ENCODE measurements at regions not wholly inside any gene's neighbourhood (a gene's known extent, or its start where the extent isn't known, plus 50 kb on each side); places are given as distances from the start of the nearest gene placed in this dataset.
"Not testable (repeated sequence)": the region's sequence is repeated elsewhere in the genome, so short reads cannot be mapped to it uniquely, and the experiment has no call there.

DNA sequence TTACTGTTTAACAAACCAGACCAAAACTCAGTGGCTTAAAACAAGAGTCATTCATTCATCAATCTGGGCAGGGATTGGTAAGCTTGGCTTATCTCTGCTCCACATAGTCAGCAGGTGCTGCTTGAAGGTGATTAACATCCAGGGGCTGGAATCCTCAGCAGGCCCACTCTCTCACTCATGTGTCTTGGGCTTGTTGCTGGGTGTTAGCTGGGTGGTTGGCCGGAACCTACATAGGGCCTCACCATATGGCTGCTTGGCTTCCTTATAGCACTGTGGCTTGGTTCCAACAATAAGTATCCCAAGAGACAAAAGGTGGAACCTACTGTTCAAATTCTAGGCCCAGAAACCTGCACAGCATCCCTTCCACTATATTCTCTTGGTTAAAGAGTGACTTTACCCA is 125.0 kb downstream of the RASGEF1B start:
- TF ChIP-seq, protein P1, sequence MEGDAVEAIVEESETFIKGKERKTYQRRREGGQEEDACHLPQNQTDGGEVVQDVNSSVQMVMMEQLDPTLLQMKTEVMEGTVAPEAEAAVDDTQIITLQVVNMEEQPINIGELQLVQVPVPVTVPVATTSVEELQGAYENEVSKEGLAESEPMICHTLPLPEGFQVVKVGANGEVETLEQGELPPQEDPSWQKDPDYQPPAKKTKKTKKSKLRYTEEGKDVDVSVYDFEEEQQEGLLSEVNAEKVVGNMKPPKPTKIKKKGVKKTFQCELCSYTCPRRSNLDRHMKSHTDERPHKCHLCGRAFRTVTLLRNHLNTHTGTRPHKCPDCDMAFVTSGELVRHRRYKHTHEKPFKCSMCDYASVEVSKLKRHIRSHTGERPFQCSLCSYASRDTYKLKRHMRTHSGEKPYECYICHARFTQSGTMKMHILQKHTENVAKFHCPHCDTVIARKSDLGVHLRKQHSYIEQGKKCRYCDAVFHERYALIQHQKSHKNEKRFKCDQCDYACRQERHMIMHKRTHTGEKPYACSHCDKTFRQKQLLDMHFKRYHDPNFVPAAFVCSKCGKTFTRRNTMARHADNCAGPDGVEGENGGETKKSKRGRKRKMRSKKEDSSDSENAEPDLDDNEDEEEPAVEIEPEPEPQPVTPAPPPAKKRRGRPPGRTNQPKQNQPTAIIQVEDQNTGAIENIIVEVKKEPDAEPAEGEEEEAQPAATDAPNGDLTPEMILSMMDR (IDR thresholded peaks at IDR 0.05; ENCODE audit: low read depth, low read length) = no peak

DNA sequence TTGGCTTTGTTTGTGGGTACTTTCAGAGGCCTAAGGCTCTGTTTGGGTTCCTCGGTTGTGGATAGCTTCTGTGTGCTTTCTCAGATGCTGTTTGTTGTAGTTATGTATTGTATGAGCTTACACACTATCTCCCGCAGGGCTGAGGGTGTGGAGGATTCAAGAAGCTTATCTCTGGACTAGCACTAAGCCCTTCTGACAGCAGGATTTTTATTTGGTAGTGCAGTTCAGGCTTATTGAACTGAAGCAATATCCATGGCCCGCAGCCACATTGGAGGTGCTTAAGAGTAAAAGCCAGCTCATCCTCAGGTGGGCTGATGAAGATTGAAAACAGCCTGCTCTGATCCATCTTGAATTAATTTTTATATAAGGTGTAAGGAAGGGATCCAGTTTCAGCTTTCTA is 128.2 kb downstream of the RASGEF1B start:
- H3K4me3 ChIP-seq (ENCODE audit: low read depth, low read length) = no peak overlapping the region
- TF ChIP-seq, protein P1 (IDR thresholded peaks at IDR 0.05; ENCODE audit: low read depth, low read length) = no peak

More for the DNA sequence above, 125.0 kb downstream of the RASGEF1B start:
- H3K4me3 ChIP-seq (ENCODE audit: low read depth, low read length) = no peak overlapping the region

DNA sequence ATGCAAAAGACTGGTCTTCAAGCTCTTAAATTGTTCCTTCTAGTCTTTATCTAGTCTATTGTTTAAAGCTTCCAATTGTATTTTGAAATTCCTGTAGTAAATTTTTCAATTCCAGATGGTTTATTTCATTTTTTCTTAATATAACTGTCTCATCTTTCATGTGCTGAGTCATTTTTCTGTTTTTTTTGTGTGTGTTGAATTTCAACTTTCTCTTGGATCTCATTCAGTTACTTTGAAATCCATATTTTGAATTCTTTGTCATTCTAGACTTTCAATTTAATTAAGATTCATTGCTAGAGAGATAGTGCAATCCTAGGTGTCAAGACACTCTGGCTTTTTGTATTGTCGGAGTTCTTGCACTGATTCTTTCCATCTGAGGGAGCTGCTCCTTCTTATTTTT is 128.0 kb upstream of the PRKG2 start:
- TF ChIP-seq, protein P1 (IDR thresholded peaks at IDR 0.05; ENCODE audit: low read depth, low read length) = no peak
- H3K4me3 ChIP-seq (ENCODE audit: low read depth, low read length) = no peak overlapping the region

DNA sequence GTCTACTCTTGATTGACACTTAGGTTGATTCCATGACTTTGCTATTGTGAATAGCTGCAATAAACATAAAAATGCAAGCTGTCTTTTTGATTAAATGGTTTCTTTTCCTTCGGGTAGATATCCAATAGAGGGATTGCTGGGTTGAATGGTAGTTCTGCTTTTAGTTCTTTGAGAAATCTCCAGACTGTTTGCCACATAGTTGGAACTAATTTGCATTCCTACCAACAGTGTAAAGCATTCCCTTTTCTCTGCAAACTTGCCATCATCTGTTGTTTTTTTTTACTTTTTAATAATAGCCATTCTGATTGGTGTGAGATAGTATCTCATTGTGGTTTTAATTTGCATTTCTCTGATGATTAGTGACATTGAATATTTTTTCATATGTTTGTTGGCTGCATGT is 122.2 kb upstream of the PRKG2 start:
- no peak overlapping the region for H3K4me3 ChIP-seq (ENCODE audit: low read depth, low read length)
- TF ChIP-seq, protein P1 (IDR thresholded peaks at IDR 0.05; ENCODE audit: low read depth, low read length) = no peak

DNA sequence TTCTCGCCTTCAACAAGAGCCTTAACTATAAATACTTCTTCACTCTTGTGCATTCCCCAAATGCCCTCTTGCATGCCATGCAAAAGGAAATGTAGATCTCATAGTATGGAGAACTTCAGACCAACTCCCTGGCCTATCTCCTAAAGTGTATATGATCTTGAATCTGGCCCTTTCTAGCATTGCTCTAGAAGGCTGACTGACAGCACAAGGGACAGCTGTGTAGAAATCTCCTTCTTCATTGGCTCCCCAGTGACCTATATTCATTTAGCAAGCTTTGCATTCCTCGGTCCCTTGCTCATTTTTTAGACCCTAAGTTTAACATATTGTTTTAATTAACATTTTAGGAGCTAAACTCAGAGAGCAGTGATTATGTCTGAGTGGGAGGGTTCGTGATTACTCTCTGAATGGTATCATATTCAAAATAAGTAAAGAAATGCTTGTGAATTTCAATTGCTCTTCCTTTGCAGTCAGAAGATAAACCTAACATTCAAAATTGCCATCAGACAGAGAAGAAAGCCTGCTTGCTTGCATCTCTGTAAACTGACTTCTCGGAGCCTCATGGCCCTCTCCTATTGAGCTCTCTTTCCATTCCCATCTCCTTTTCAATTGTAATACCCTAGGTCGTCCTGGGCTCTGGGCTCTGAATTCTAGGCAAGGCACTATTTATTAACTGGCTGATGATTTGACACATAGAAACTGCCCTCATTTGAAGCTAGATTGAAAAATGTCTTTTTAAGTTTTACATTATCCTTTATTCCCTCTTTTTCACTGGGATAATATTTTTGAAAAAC is 120.3 kb upstream of the PRKG2 start:
- H3K4me3 ChIP-seq (ENCODE audit: low read depth, low read length) = no peak overlapping the region
- TF ChIP-seq, protein P1 (IDR thresholded peaks at IDR 0.05; ENCODE audit: low read depth, low read length) = no peak

DNA sequence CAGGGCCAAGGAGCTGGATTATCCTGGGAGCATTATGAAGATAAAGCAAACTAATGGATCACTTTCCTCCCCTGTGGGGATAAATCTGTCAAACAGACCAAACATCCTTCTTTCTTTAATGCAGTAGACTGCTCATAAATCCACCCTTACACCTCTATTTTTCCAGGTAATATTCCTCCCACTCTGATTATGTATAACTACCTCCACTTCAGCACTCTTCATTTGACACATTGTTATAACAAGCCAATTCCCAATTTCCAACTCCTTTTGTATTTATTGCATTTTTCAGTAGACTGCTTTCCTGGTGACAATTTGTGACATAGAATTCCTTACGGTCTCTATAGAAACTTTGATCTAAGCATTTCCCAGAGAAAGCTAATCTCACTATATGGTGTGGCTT is 115.0 kb upstream of the PRKG2 start:
- TF ChIP-seq, protein P1 (IDR thresholded peaks at IDR 0.05; ENCODE audit: low read depth, low read length) = no peak

DNA sequence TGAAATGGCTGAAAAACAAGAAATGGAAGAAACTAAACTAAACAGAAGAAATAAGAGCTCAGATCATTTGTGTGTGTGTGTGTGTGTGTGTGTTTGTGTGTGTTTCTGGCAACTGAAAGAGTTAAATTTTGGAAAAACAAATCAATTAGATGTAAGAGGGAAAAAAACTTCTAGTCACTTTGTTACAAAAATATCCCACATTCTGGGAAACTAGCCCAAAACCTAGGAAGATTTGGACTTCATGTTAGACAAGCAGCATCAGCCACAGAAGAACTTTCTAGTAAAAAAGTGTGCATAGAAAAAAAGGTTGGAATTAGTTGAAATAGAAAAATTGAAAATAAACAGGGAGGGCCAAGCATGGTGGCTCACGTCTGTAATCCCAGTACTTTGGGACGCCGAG is 111.6 kb upstream of the PRKG2 start:
- TF ChIP-seq, protein P1 (IDR thresholded peaks at IDR 0.05; ENCODE audit: low read depth, low read length) = no peak
- no peak overlapping the region for H3K4me3 ChIP-seq (ENCODE audit: low read depth, low read length)

More for the DNA sequence above, 115.0 kb upstream of the PRKG2 start:
- no peak overlapping the region for H3K4me3 ChIP-seq (ENCODE audit: low read depth, low read length)

DNA sequence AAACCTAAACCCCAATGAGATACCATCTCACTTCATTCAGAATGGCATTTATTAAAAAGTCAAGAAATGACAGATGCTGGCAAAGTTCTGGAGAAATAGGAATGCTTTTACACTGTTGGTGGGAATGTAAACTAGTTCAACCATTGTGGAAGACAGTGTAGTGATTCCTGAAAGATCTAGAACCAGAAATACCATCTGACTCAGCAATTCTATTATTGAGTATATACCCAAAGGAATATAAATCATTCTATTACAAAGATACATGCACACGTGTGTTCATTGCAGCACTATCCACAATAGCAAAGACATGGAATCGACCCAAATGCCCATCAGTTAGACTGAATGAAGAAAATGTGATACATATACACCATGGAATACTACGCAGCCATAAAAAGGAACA is 109.6 kb upstream of the PRKG2 start:
- H3K4me3 ChIP-seq (ENCODE audit: low read depth, low read length) = not testable (repeated sequence)
